ENCODE measurements at regions not wholly inside any gene's neighbourhood (a gene's known extent, or its start where the extent isn't known, plus 50 kb on each side); places are given as distances from the start of the nearest gene placed in this dataset.

DNA sequence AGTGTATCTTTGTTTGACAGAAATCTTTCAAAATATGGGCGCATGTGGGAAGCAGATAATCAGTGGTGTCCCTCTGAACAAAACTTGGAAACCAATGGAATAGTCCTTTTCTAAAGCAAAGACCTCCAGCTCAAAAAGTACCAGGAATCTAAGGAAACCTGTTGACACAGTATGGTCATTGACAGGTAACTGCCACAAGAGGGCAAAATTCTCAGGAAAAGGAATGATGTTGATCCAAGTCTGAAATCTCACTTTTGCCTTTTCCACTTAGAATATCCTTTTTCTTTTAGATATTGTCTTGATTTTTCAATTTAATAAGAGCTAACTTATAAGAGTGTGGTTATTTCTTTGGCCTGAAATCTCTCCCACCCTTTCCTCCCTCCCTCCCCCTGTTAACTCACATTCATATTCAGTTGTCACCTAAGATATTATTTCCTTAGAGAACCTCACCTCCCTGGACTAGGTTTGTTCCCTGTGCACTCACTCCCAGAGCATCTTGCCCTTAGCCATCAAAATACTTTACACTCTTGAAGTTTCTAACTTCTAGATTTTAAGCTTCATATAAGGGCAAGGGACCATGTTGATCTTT, 59.0 kb upstream of the BARX1 start:
- no peaks in the 10 kb centered on the region for H3K9me3 Mint-ChIP-seq
- H3K36me3 Mint-ChIP-seq: no peaks in the 10 kb centered on the region
- H3K4me1 Mint-ChIP-seq (ENCODE audit: unreplicated experiment): peaks cover 3% of the 10 kb centered on the region
- peaks cover 3% of the 10 kb centered on the region for H3K27me3 Mint-ChIP-seq
- DNase-seq (ENCODE audit: extremely low spot score, unreplicated experiment): no peak
- no peak overlapping the region for H3K4me3 Mint-ChIP-seq
- no peak overlapping the region for H3K27ac Mint-ChIP-seq
- TF ChIP-seq, protein P1, sequence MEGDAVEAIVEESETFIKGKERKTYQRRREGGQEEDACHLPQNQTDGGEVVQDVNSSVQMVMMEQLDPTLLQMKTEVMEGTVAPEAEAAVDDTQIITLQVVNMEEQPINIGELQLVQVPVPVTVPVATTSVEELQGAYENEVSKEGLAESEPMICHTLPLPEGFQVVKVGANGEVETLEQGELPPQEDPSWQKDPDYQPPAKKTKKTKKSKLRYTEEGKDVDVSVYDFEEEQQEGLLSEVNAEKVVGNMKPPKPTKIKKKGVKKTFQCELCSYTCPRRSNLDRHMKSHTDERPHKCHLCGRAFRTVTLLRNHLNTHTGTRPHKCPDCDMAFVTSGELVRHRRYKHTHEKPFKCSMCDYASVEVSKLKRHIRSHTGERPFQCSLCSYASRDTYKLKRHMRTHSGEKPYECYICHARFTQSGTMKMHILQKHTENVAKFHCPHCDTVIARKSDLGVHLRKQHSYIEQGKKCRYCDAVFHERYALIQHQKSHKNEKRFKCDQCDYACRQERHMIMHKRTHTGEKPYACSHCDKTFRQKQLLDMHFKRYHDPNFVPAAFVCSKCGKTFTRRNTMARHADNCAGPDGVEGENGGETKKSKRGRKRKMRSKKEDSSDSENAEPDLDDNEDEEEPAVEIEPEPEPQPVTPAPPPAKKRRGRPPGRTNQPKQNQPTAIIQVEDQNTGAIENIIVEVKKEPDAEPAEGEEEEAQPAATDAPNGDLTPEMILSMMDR (conservative IDR thresholded peaks at IDR 0.05): peak; percentile 81

DNA sequence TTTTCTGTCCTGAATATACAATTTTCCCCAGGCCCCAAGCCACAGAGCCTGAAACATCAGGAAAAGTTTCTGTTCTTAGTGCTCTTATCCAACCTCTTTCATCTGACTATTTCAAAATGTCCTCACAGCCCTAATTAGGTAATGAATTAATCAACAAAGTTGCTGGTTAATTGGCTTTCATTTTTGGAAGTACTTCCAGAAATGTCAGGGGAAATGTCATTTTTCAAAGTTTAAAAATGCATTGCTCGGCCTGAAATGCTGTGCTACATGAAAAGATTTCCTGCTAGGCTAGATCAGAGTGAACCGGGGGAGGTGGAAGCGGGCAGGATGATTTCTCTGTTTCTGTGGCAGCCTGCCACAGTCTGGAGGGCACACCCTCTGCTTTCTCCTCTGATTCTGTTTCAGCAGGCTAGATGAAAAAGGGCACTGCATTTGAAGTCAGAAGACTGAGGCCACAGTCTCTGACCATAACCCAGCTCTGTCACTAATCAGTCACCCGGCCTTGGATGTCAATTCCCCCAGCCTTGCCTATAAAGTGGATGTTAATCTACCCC, 55.9 kb upstream of the BARX1 start:
- Mint-ChIP-seq H3K4me1 (ENCODE audit: unreplicated experiment) (peaks cover 3% of the 10 kb centered on the region), H3K4me3 (no peak overlapping the region), H3K9me3 (no peaks in the 10 kb centered on the region), H3K36me3 (no peaks in the 10 kb centered on the region), H3K27me3 (peaks cover 19% of the 10 kb centered on the region), H3K27ac (no peak overlapping the region)
- TF ChIP-seq, protein P1 (conservative IDR thresholded peaks at IDR 0.05): no peak
- no peak for DNase-seq (ENCODE audit: extremely low spot score, unreplicated experiment)

DNA sequence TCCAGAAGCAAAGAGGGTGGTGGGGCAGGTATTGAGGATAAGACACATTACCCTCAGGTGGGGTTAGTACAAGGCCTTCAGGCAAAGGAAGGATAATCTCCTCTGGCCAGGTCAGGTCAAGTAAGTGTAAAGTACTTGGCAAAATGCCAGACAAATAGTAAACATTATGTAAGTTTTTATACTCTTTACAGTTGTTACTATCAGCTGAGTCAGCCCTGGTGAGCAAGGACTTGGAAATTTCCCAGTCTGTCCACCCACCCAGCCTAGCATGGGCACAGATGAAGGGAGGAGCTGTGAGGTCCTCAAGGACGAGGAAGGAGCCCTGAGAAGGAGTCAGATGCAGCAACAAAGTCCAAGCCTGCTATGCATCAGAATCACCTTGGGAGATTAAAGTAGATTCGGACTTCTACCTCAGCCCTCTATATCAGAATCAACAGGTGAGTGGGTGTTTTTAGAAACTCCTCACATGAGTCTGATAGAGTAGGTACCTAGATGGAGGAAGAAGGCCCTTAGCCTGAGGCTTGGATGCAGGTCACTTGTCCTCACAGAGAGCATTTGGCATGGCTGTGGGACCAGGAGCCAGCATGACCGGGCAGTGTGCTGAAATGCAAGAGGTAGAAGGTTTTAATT, 50.2 kb upstream of the BARX1 start:
- peaks cover 35% of the 10 kb centered on the region for H3K27me3 Mint-ChIP-seq
- DNase-seq (ENCODE audit: extremely low spot score, unreplicated experiment): no peak
- H3K4me3 Mint-ChIP-seq: no peak overlapping the region
- H3K27ac Mint-ChIP-seq: no peak overlapping the region
- no peaks in the 10 kb centered on the region for H3K36me3 Mint-ChIP-seq
- TF ChIP-seq, protein P1 (conservative IDR thresholded peaks at IDR 0.05): no peak
- H3K4me1 Mint-ChIP-seq (ENCODE audit: unreplicated experiment): peaks cover 4% of the 10 kb centered on the region
- H3K9me3 Mint-ChIP-seq: no peaks in the 10 kb centered on the region

All from type B pancreatic cell (in vitro differentiated cells).